Stomach smooth muscle (tissue), 2 donors: ENCODE measurements at regions not wholly inside any gene's neighbourhood (a gene's known extent, or its start where the extent isn't known, plus 50 kb on each side); places are given as distances from the start of the nearest gene placed in this dataset.

Source experiments
- H3K27ac ChIP-seq: one replicate; pipeline ENCODE4 v1.7.0; 2013; ENCODE audit warnings: mild to moderate bottlenecking, low read length, inconsistent platforms
- H3K27me3 ChIP-seq, 2 donors: one replicate each; pipeline ENCODE4 v1.7.0; 2013; ENCODE audit warnings: low read length in 2 of 2; ENCODE audit not compliant: insufficient read depth in 2 of 2, control insufficient read depth in 1 of 2
- H3K36me3 ChIP-seq, 2 donors: one replicate each; pipeline ENCODE4 v1.7.0; 2013; ENCODE audit warnings: low read length in 2 of 2; ENCODE audit not compliant: control insufficient read depth in 2 of 2, insufficient read depth in 2 of 2
- H3K4me1 ChIP-seq: one replicate; pipeline ENCODE4 v1.7.0; 2013; ENCODE audit warnings: low read length; ENCODE audit not compliant: control insufficient read depth, insufficient read depth
- H3K4me3 ChIP-seq, 2 donors: one replicate each; pipeline ENCODE4 v1.7.0; 2013; ENCODE audit warnings: low read length in 2 of 2
- H3K9ac ChIP-seq, 2 donors: one replicate each; pipeline ENCODE4 v1.7.0; 2013; ENCODE audit warnings: low read length in 2 of 2, mild to moderate bottlenecking in 1 of 2
- H3K9me3 ChIP-seq, 2 donors: one replicate each; pipeline ENCODE4 v1.7.0; 2013; ENCODE audit warnings: low read length in 2 of 2; ENCODE audit not compliant: control insufficient read depth in 2 of 2
- donor health status: healthy.
- donor health status: Pancreatic carcinoma.

GRCh38 chr2:64342195-64343099 is 111.5 kb upstream of the LGALSL start:
- no peaks in the 10 kb centered on the region for H3K9me3 ChIP-seq
- no peaks in the 10 kb centered on the region for H3K36me3 ChIP-seq
- H3K4me1 ChIP-seq: no peaks in the 10 kb centered on the region
- no peak overlapping the region for H3K27ac ChIP-seq
- no peak overlapping the region for H3K4me3 ChIP-seq
- H3K27me3 ChIP-seq: no peaks in the 10 kb centered on the region
- H3K9ac ChIP-seq: no peak overlapping the region

GRCh38 chr2:64344999-64345576 is 108.9 kb upstream of the LGALSL start:
- H3K4me1 ChIP-seq: no peaks in the 10 kb centered on the region
- H3K9ac ChIP-seq: no peak overlapping the region
- no peak overlapping the region for H3K27ac ChIP-seq
- no peaks in the 10 kb centered on the region for H3K36me3 ChIP-seq
- H3K27me3 ChIP-seq: no peaks in the 10 kb centered on the region
- H3K4me3 ChIP-seq: no peak overlapping the region
- no peaks in the 10 kb centered on the region for H3K9me3 ChIP-seq

GRCh38 chr2:64345998-64346397 is 108.0 kb upstream of the LGALSL start:
- Histone ChIP-seq H3K4me3 (no peak overlapping the region), H3K27me3 (no peaks in the 10 kb centered on the region), H3K36me3 (no peaks in the 10 kb centered on the region), H3K9ac (no peak overlapping the region), H3K9me3 (no peaks in the 10 kb centered on the region), H3K4me1 (no peaks in the 10 kb centered on the region), H3K27ac (no peak overlapping the region)

- Histone ChIP-seq H3K4me1 (no peaks in the 10 kb centered on the region), H3K36me3 (no peaks in the 10 kb centered on the region), H3K27ac (no peak overlapping the region)
These were observed 105.4 kb upstream of the LGALSL start for GRCh38 chr2:64348386-64349130.

GRCh38 chr2:64349131-64349530 is 104.8 kb upstream of the LGALSL start:
- no peaks in the 10 kb centered on the region for H3K27me3 ChIP-seq
- H3K9ac ChIP-seq: no peak overlapping the region
- no peaks in the 10 kb centered on the region for H3K9me3 ChIP-seq
- H3K27ac ChIP-seq: no peak overlapping the region
- no peak overlapping the region for H3K4me3 ChIP-seq
- H3K4me1 ChIP-seq: no peaks in the 10 kb centered on the region
- no peaks in the 10 kb centered on the region for H3K36me3 ChIP-seq

More at GRCh38 chr2:64348386-64349130, 105.4 kb upstream of the LGALSL start:
- Histone ChIP-seq H3K4me3 (no peak overlapping the region), H3K27me3 (no peaks in the 10 kb centered on the region), H3K9me3 (no peaks in the 10 kb centered on the region), H3K9ac (no peak overlapping the region)

- Histone ChIP-seq H3K27ac (no peak overlapping the region), H3K36me3 (no peaks in the 10 kb centered on the region), H3K9ac (no peak overlapping the region), H3K4me1 (no peaks in the 10 kb centered on the region), H3K9me3 (no peaks in the 10 kb centered on the region), H3K4me3 (no peak overlapping the region), H3K27me3 (no peaks in the 10 kb centered on the region)
These were observed 103.0 kb upstream of the LGALSL start for GRCh38 chr2:64350996-64351395.

- H3K27ac ChIP-seq: no peak overlapping the region
- no peaks in the 10 kb centered on the region for H3K9me3 ChIP-seq
- peaks cover 0 to 2% of the 10 kb centered on the region in 2 donors for H3K27me3 ChIP-seq
- H3K36me3 ChIP-seq: no peaks in the 10 kb centered on the region
- no peak overlapping the region for H3K9ac ChIP-seq
- no peak overlapping the region for H3K4me3 ChIP-seq
- no peaks in the 10 kb centered on the region for H3K4me1 ChIP-seq
These were observed 101.7 kb upstream of the LGALSL start for GRCh38 chr2:64352292-64352691.

- peaks cover 5% of the 10 kb centered on the region for H3K4me1 ChIP-seq
- H3K27me3 ChIP-seq: peaks cover 0 to 6% of the 10 kb centered on the region in 2 donors
- no peak overlapping the region for H3K27ac ChIP-seq
These were observed 98.9 kb upstream of the LGALSL start for GRCh38 chr2:64354857-64355680.

GRCh38 chr2:64356906-64357305 is 97.1 kb upstream of the LGALSL start:
- Histone ChIP-seq H3K36me3 (no peaks in the 10 kb centered on the region), H3K4me3 (no peak overlapping the region), H3K9ac (no peak overlapping the region)

More at GRCh38 chr2:64354857-64355680, 98.9 kb upstream of the LGALSL start:
- Histone ChIP-seq H3K9ac (no peak overlapping the region), H3K36me3 (no peaks in the 10 kb centered on the region), H3K4me3 (no peak overlapping the region), H3K9me3 (no peaks in the 10 kb centered on the region)

More at GRCh38 chr2:64356906-64357305, 97.1 kb upstream of the LGALSL start:
- H3K9me3 ChIP-seq: no peaks in the 10 kb centered on the region
- peaks cover 0 to 9% of the 10 kb centered on the region in 2 donors for H3K27me3 ChIP-seq
- no peak overlapping the region for H3K27ac ChIP-seq
- H3K4me1 ChIP-seq: peaks cover 11% of the 10 kb centered on the region
